Thyroid gland (tissue), 4 donors: ENCODE measurements at regions not wholly inside any gene's neighbourhood (a gene's known extent, or its start where the extent isn't known, plus 50 kb on each side); places are given as distances from the start of the nearest gene placed in this dataset.

Experiments
- CTCF ChIP-seq, 6 experiments: fragments of 200-600 bp in 3 of 6; fragments of 450-650 bp in 3 of 6; sonication (generic) in 3 of 6; IDR thresholded peaks; one replicate each; pipeline ENCODE4 v1.5.1; 2016 to 2019; ENCODE audit warnings: antibody characterized with exemption in 6 of 6, mild to moderate bottlenecking in 2 of 6, inconsistent platforms in 1 of 6, moderate library complexity in 1 of 6
- POLR2A ChIP-seq, 2 donors: fragments of 450-650 bp; IDR thresholded peaks; one replicate each; pipeline ENCODE4 v1.6.1; 2017; ENCODE audit warnings: antibody characterized with exemption in 2 of 2, mild to moderate bottlenecking in 2 of 2, moderate library complexity in 1 of 2

GRCh38 chr4:12701384-12701783 is 782.8 kb downstream of the RAB28 start:
- TF ChIP-seq CTCF (IDR thresholded peaks at IDR 0.05), result no peak
- no peak for TF ChIP-seq POLR2A (IDR thresholded peaks at IDR 0.05)
